HepG2 (cell line): ENCODE measurements at regions not wholly inside any gene's neighbourhood (a gene's known extent, or its start where the extent isn't known, plus 50 kb on each side); places are given as distances from the start of the nearest gene placed in this dataset.

ENCODE experiments used
- HOXA3 ChIP-seq: sonication (generic); formaldehyde crosslinking; IDR thresholded peaks from 2 replicates; pipeline ENCODE4 v1.5.0; 2020; ENCODE audit warnings: missing genetic modification reagents
- MED8 ChIP-seq: sonication (generic); formaldehyde crosslinking; IDR thresholded peaks from 2 replicates; pipeline ENCODE4 v1.8.1; 2023; ENCODE audit warnings: mild to moderate bottlenecking, missing genetic modification reagents; ENCODE audit not compliant: insufficient replicate concordance
- NR2F6 ChIP-seq, 2 experiments: IDR thresholded peaks; 2 replicates each; pipeline ENCODE4 v1.6.1; 2016; ENCODE audit warnings: antibody characterized with exemption in 1 of 2, mild to moderate bottlenecking in 1 of 2
- PATZ1 ChIP-seq: sonication (generic); formaldehyde crosslinking; IDR thresholded peaks from 2 replicates; pipeline ENCODE4 v1.4.0; 2020; ENCODE audit warnings: missing genetic modification reagents
- SIX4 ChIP-seq: sonication (generic); formaldehyde crosslinking; IDR thresholded peaks from 2 replicates; pipeline ENCODE4 v1.4.0; 2020; ENCODE audit warnings: missing genetic modification reagents
- SOX13 ChIP-seq, 3 experiments: fragments of 450-650 bp in 1 of 3; sonication (generic) in 1 of 3; formaldehyde crosslinking in 1 of 3; IDR thresholded peaks in 2 of 3; conservative IDR thresholded peaks in 1 of 3; 2 replicates each; pipeline versions ENCODE4 v1.5.0 to v1.6.1; 2016 to 2020; ENCODE audit warnings: antibody characterized with exemption in 1 of 3, mild to moderate bottlenecking in 1 of 3, missing compliant biosample characterization in 1 of 3, missing genetic modification reagents in 1 of 3, moderate library complexity in 1 of 3
- TEAD2 ChIP-seq: sonication (generic); formaldehyde crosslinking; IDR thresholded peaks from 2 replicates; pipeline ENCODE4 v1.9.0; 2021; ENCODE audit warnings: missing genetic modification reagents
- TFDP2 ChIP-seq: sonication (generic); formaldehyde crosslinking; IDR thresholded peaks from 2 replicates; pipeline ENCODE4 v1.4.0; 2020; ENCODE audit warnings: missing genetic modification reagents
- TGIF2 ChIP-seq: IDR thresholded peaks from 2 replicates; pipeline ENCODE4 v1.6.1; 2016; ENCODE audit warnings: control low read depth, missing compliant biosample characterization
- ZNF205 ChIP-seq: IDR thresholded peaks from 2 replicates; pipeline ENCODE4 v1.6.1; 2018; ENCODE audit warnings: missing biosample characterization, missing genetic modification reagents
- ZNF569 ChIP-seq: sonication (generic); formaldehyde crosslinking; IDR thresholded peaks from 2 replicates; pipeline ENCODE4 v1.5.0; 2020; ENCODE audit warnings: mild to moderate bottlenecking, missing genetic modification reagents, moderate library complexity, borderline replicate concordance
- TF ChIP-seq, protein P1 (sequence below): sonication (generic); formaldehyde crosslinking; IDR thresholded peaks from 2 replicates; pipeline ENCODE4 v1.4.0; 2020; ENCODE audit warnings: mild to moderate bottlenecking, missing genetic modification reagents, borderline replicate concordance
- TF ChIP-seq, protein P2 (sequence below), 2 experiments: sonication (generic) in 1 of 2; formaldehyde crosslinking in 1 of 2; IDR thresholded peaks; 2 replicates each; pipeline versions ENCODE4 v1.4.0 to v1.6.1; 2016 to 2020; ENCODE audit warnings: borderline replicate concordance in 1 of 2, low read depth in 1 of 2, mild to moderate bottlenecking in 1 of 2, missing genetic modification reagents in 1 of 2
- TF ChIP-seq, protein P3 (sequence below): sonication (generic); formaldehyde crosslinking; conservative IDR thresholded peaks from 2 replicates; pipeline ENCODE4 v1.4.0; 2020; ENCODE audit warnings: missing genetic modification reagents

DNA sequence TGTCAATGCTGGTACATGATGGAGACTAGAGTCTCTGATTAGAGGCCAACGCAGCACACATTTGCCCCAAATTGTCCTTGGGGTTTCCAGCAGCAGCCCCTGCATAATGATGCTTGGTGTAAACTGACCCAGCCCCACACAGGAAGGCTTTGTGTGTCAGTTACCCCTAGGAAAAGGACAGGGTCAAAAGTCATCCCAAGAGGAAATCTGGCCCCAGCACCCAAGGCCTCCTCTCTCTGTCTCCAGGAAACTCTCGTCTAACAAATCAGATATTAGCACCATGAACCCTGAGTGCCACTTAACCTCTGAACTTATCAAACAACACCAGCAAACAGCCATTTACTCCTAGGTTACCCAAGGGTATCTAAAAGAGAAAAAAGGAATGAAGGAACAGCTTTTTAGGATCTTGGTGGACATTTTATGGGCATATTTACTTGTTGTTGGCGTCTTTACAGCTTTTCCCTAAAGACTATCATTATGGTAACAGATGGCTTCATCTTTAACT lies 84.5 kb downstream of the PSMG1 start (continued):
- TF ChIP-seq, protein P1, sequence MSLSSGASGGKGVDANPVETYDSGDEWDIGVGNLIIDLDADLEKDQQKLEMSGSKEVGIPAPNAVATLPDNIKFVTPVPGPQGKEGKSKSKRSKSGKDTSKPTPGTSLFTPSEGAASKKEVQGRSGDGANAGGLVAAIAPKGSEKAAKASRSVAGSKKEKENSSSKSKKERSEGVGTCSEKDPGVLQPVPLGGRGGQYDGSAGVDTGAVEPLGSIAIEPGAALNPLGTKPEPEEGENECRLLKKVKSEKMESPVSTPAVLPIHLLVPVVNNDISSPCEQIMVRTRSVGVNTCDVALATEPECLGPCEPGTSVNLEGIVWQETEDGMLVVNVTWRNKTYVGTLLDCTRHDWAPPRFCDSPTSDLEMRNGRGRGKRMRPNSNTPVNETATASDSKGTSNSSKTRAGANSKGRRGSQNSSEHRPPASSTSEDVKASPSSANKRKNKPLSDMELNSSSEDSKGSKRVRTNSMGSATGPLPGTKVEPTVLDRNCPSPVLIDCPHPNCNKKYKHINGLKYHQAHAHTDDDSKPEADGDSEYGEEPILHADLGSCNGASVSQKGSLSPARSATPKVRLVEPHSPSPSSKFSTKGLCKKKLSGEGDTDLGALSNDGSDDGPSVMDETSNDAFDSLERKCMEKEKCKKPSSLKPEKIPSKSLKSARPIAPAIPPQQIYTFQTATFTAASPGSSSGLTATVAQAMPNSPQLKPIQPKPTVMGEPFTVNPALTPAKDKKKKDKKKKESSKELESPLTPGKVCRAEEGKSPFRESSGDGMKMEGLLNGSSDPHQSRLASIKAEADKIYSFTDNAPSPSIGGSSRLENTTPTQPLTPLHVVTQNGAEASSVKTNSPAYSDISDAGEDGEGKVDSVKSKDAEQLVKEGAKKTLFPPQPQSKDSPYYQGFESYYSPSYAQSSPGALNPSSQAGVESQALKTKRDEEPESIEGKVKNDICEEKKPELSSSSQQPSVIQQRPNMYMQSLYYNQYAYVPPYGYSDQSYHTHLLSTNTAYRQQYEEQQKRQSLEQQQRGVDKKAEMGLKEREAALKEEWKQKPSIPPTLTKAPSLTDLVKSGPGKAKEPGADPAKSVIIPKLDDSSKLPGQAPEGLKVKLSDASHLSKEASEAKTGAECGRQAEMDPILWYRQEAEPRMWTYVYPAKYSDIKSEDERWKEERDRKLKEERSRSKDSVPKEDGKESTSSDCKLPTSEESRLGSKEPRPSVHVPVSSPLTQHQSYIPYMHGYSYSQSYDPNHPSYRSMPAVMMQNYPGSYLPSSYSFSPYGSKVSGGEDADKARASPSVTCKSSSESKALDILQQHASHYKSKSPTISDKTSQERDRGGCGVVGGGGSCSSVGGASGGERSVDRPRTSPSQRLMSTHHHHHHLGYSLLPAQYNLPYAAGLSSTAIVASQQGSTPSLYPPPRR (CRISPR knock-in tag) = peak; percentile 66; the same call in 1 of the 2 replicates
- TF ChIP-seq, protein P2, sequence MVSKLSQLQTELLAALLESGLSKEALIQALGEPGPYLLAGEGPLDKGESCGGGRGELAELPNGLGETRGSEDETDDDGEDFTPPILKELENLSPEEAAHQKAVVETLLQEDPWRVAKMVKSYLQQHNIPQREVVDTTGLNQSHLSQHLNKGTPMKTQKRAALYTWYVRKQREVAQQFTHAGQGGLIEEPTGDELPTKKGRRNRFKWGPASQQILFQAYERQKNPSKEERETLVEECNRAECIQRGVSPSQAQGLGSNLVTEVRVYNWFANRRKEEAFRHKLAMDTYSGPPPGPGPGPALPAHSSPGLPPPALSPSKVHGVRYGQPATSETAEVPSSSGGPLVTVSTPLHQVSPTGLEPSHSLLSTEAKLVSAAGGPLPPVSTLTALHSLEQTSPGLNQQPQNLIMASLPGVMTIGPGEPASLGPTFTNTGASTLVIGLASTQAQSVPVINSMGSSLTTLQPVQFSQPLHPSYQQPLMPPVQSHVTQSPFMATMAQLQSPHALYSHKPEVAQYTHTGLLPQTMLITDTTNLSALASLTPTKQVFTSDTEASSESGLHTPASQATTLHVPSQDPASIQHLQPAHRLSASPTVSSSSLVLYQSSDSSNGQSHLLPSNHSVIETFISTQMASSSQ (IDR thresholded peaks at IDR 0.05; ENCODE audit: low read depth) = no peak
- TF ChIP-seq, protein P2 (CRISPR knock-in tag; IDR thresholded peaks at IDR 0.05; ENCODE audit: borderline replicate concordance) = peak; percentile 33; the same call in 1 of the 2 replicates
- TF ChIP-seq ZNF569 (CRISPR knock-in tag) (no peak), MED8 (peak; percentile 79), SIX4 (CRISPR knock-in tag) (0 out of 2 replicates have a peak, but pooled peaks have one; percentile 33), TGIF2 (0 out of 2 replicates have a peak, but pooled peaks have one; percentile 27), TFDP2 (CRISPR knock-in tag) (peak; percentile 22; the same call in 1 of the 2 replicates), TEAD2 (CRISPR knock-in tag) (0 out of 2 replicates have a peak, but pooled peaks have one; percentile 22), HOXA3 (CRISPR knock-in tag) (peak; percentile 51; the same call in 1 of the 2 replicates), NR2F6 (IDR thresholded peaks at IDR 0.05) (peak; percentile 96), NR2F6 (CRISPR knock-in tag; IDR thresholded peaks at IDR 0.05) (peak; percentile 83), SOX13 (IDR thresholded peaks at IDR 0.05) (0 out of 2 replicates have a peak, but pooled peaks have one; percentile 45), SOX13 (CRISPR knock-in tag; conservative IDR thresholded peaks at IDR 0.05 in 1 of 2, IDR thresholded peaks at IDR 0.05 in 1 of 2) (peak in 1 of 2 experiments; percentile 43; a peak in 1 of 4 replicates), PATZ1 (CRISPR knock-in tag) (peak; percentile 37; the same call in 1 of the 2 replicates), ZNF205 (CRISPR knock-in tag) (peak; percentile 91)
- TF ChIP-seq, protein P3, sequence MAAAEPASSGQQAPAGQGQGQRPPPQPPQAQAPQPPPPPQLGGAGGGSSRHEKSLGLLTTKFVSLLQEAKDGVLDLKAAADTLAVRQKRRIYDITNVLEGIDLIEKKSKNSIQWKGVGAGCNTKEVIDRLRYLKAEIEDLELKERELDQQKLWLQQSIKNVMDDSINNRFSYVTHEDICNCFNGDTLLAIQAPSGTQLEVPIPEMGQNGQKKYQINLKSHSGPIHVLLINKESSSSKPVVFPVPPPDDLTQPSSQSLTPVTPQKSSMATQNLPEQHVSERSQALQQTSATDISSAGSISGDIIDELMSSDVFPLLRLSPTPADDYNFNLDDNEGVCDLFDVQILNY (CRISPR knock-in tag) = no peak
